ENCODE measurements at regions not wholly inside any gene's neighbourhood (a gene's known extent, or its start where the extent isn't known, plus 50 kb on each side); places are given as distances from the start of the nearest gene placed in this dataset.
"Not testable (repeated sequence)": the region's sequence is repeated elsewhere in the genome, so short reads cannot be mapped to it uniquely, and the experiment has no call there.

- ChIA-PET CTCF (no interaction called here), POLR2A (no interaction called here)
These were observed 229.1 kb upstream of the FAT1 start for GRCh38 chr4:186952709-186953108.

GRCh38 chr4:186953599-186954260 lies 230.1 kb upstream of the FAT1 start:
- POLR2A ChIA-PET = no interaction called here

GRCh38 chr4:186954509-186954908 lies 230.9 kb upstream of the FAT1 start:
- ChIA-PET POLR2A (no interaction called here), CTCF (no interaction called here)

More at GRCh38 chr4:186953599-186954260, 230.1 kb upstream of the FAT1 start:
- CTCF ChIA-PET = no interaction called here

- CTCF ChIA-PET = no interaction called here
These were observed 231.3 kb upstream of the FAT1 start for GRCh38 chr4:186954956-186955355.

GRCh38 chr4:186957952-186958555 lies 234.4 kb upstream of the FAT1 start:
- POLR2A ChIA-PET = no interaction called here
- CTCF ChIA-PET = no interaction called here

More at GRCh38 chr4:186954956-186955355, 231.3 kb upstream of the FAT1 start:
- POLR2A ChIA-PET = no interaction called here

- ChIA-PET CTCF (no interaction called here), POLR2A (no interaction called here)
These were observed 235.2 kb upstream of the FAT1 start for GRCh38 chr4:186958726-186959350.

GRCh38 chr4:186979961-186980745 lies 256.5 kb upstream of the FAT1 start:
- POLR2A ChIA-PET = no interaction called here
- CTCF ChIA-PET = no interaction called here

GRCh38 chr4:186981161-186981560 lies 257.5 kb upstream of the FAT1 start:
- POLR2A ChIA-PET = no interaction called here

GRCh38 chr4:186982160-186982559 lies 258.5 kb upstream of the FAT1 start:
- CTCF ChIA-PET = no interaction called here
- POLR2A ChIA-PET = no interaction called here

More at GRCh38 chr4:186981161-186981560, 257.5 kb upstream of the FAT1 start:
- CTCF ChIA-PET = no interaction called here

GRCh38 chr4:186984105-186984644 lies 260.5 kb upstream of the FAT1 start:
- ChIA-PET CTCF (no interaction called here), POLR2A (no interaction called here)

- ChIA-PET CTCF (no interaction called here), POLR2A (no interaction called here)
These were observed 276.0 kb upstream of the FAT1 start for GRCh38 chr4:186999686-187000085.

- CTCF ChIA-PET = interaction anchor here (0.7 kb wide), 1 partner anchor 8 kb away, joined by 3 read pairs; no protein-coding TSS in a partner anchor
- POLR2A ChIA-PET = no interaction called here
These were observed 276.6 kb upstream of the FAT1 start for GRCh38 chr4:187000281-187000680.

GRCh38 chr4:187002133-187002532 lies 278.5 kb upstream of the FAT1 start:
- CTCF ChIA-PET, POLR2A ChIA-PET: not testable (repeated sequence)

GRCh38 chr4:187004628-187005027 lies 281.0 kb upstream of the FAT1 start:
- ChIA-PET CTCF (no interaction called here), POLR2A (no interaction called here)

GRCh38 chr4:187006189-187006618 lies 282.5 kb upstream of the FAT1 start:
- ChIA-PET CTCF (no interaction called here), POLR2A (no interaction called here)

GRCh38 chr4:187010052-187010451 lies 286.4 kb upstream of the FAT1 start:
- CTCF ChIA-PET = no interaction called here

GRCh38 chr4:187016101-187016500 lies 292.4 kb upstream of the FAT1 start:
- CTCF ChIA-PET = no interaction called here
- POLR2A ChIA-PET = no interaction called here

More at GRCh38 chr4:187010052-187010451, 286.4 kb upstream of the FAT1 start:
- POLR2A ChIA-PET = no interaction called here

GRCh38 chr4:187017147-187017546 lies 293.5 kb upstream of the FAT1 start:
- ChIA-PET POLR2A (no interaction called here), CTCF (interaction anchor here (0.7 kb wide), 1 partner anchor 494 kb away, joined by 3 read pairs; no protein-coding TSS in a partner anchor)

GRCh38 chr4:187019896-187020295 lies 296.2 kb upstream of the FAT1 start:
- POLR2A ChIA-PET = no interaction called here
- CTCF ChIA-PET = no interaction called here

- POLR2A ChIA-PET = no interaction called here
- CTCF ChIA-PET = no interaction called here
These were observed 297.0 kb upstream of the FAT1 start for GRCh38 chr4:187020676-187021075.

All from activated CD8-positive, alpha-beta memory T cell treated with anti-CD3 and anti-CD28 coated beads for 36 hours (primary cell).